ENCODE measurements at regions not wholly inside any gene's neighbourhood (a gene's known extent, or its start where the extent isn't known, plus 50 kb on each side); places are given as distances from the start of the nearest gene placed in this dataset.

- no peak for DNase-seq
- 44% methylated on average over 2 of the region's 2 CpGs for WGBS
- no peaks in the 10 kb centered on the region for H3K9me3 ChIP-seq (ENCODE audit: control insufficient read depth, low read length)
- no peak overlapping the region for H3K27ac ChIP-seq (ENCODE audit: low read length)
- no peaks in the 10 kb centered on the region for H3K4me1 ChIP-seq (ENCODE audit: control insufficient read depth, insufficient read depth, low read length)
- ATAC-seq: no peak
- intact Hi-C loops (cut with DNase I): no loop called here
- H3K27me3 ChIP-seq (ENCODE audit: control insufficient read depth, insufficient read depth): no peaks in the 10 kb centered on the region
- no peak overlapping the region for H3K4me3 ChIP-seq (ENCODE audit: low read length)
Measured at GRCh38 chr13:70353096-70353495, 244.8 kb upstream of the KLHL1 start.

- Histone ChIP-seq H3K9me3 (ENCODE audit: control insufficient read depth, low read length) (no peaks in the 10 kb centered on the region), H3K27ac (ENCODE audit: low read length) (no peak overlapping the region), H3K4me3 (ENCODE audit: low read length) (no peak overlapping the region), H3K4me1 (ENCODE audit: control insufficient read depth, insufficient read depth, low read length) (no peaks in the 10 kb centered on the region), H3K27me3 (ENCODE audit: control insufficient read depth, insufficient read depth) (no peaks in the 10 kb centered on the region)
- intact Hi-C loops (cut with DNase I): no loop called here
- ATAC-seq (no peak), DNase-seq (no peak)
- 68% methylated on average over 8 of the region's 8 CpGs for whole genome bisulfite sequencing
Measured at GRCh38 chr13:70347947-70348620, 239.8 kb upstream of the KLHL1 start.

- Histone ChIP-seq H3K27ac (ENCODE audit: low read length) (no peak overlapping the region), H3K4me3 (ENCODE audit: low read length) (no peak overlapping the region), H3K27me3 (ENCODE audit: control insufficient read depth, insufficient read depth) (no peaks in the 10 kb centered on the region), H3K4me1 (ENCODE audit: control insufficient read depth, insufficient read depth, low read length) (no peaks in the 10 kb centered on the region), H3K9me3 (ENCODE audit: control insufficient read depth, low read length) (no peaks in the 10 kb centered on the region)
- intact Hi-C loops (cut with DNase I): no loop called here
- WGBS: 57% methylated on average over 4 of the region's 4 CpGs
- ATAC-seq: no peak
- DNase-seq: no peak
Measured at GRCh38 chr13:70339738-70340137, 231.5 kb upstream of the KLHL1 start.

- no peak for ATAC-seq
- no peak overlapping the region for H3K27ac ChIP-seq (ENCODE audit: low read length)
- WGBS: 73% methylated on average over 1 of the region's 1 CpG
Measured at GRCh38 chr13:70338609-70339008, 230.4 kb upstream of the KLHL1 start.

GRCh38 chr13:70336866-70337265, 228.6 kb upstream of the KLHL1 start:
- WGBS: 76% methylated on average over 3 of the region's 3 CpGs
- intact Hi-C loops (cut with DNase I): no loop called here
- no peaks in the 10 kb centered on the region for H3K4me1 ChIP-seq (ENCODE audit: control insufficient read depth, insufficient read depth, low read length)
- H3K27me3 ChIP-seq (ENCODE audit: control insufficient read depth, insufficient read depth): no peaks in the 10 kb centered on the region
- DNase-seq (no peak), ATAC-seq (no peak)
- no peak overlapping the region for H3K4me3 ChIP-seq (ENCODE audit: low read length)
- H3K27ac ChIP-seq (ENCODE audit: low read length): no peak overlapping the region
- H3K9me3 ChIP-seq (ENCODE audit: control insufficient read depth, low read length): no peaks in the 10 kb centered on the region

More at GRCh38 chr13:70338609-70339008, 230.4 kb upstream of the KLHL1 start:
- Histone ChIP-seq H3K4me1 (ENCODE audit: control insufficient read depth, insufficient read depth, low read length) (no peaks in the 10 kb centered on the region), H3K4me3 (ENCODE audit: low read length) (no peak overlapping the region), H3K27me3 (ENCODE audit: control insufficient read depth, insufficient read depth) (no peaks in the 10 kb centered on the region), H3K9me3 (ENCODE audit: control insufficient read depth, low read length) (no peaks in the 10 kb centered on the region)
- no peak for DNase-seq
- intact Hi-C loops (cut with DNase I): no loop called here

GRCh38 chr13:70333752-70334151, 225.5 kb upstream of the KLHL1 start:
- Histone ChIP-seq H3K4me1 (ENCODE audit: control insufficient read depth, insufficient read depth, low read length) (no peaks in the 10 kb centered on the region), H3K27me3 (ENCODE audit: control insufficient read depth, insufficient read depth) (no peaks in the 10 kb centered on the region), H3K27ac (ENCODE audit: low read length) (no peak overlapping the region), H3K9me3 (ENCODE audit: control insufficient read depth, low read length) (no peaks in the 10 kb centered on the region), H3K4me3 (ENCODE audit: low read length) (no peak overlapping the region)
- WGBS: 36% methylated on average over 2 of the region's 2 CpGs
- no peak for DNase-seq
- ATAC-seq: no peak
- intact Hi-C loops (cut with DNase I): no loop called here

GRCh38 chr13:70330697-70331361, 222.6 kb upstream of the KLHL1 start:
- ATAC-seq: no peak
- 82% methylated on average over 2 of the region's 2 CpGs for WGBS
- intact Hi-C loops (cut with DNase I): no loop called here
- no peak for DNase-seq
- Histone ChIP-seq H3K27me3 (ENCODE audit: control insufficient read depth, insufficient read depth) (no peaks in the 10 kb centered on the region), H3K4me1 (ENCODE audit: control insufficient read depth, insufficient read depth, low read length) (no peaks in the 10 kb centered on the region), H3K9me3 (ENCODE audit: control insufficient read depth, low read length) (no peaks in the 10 kb centered on the region), H3K4me3 (ENCODE audit: low read length) (no peak overlapping the region), H3K27ac (ENCODE audit: low read length) (no peak overlapping the region)

GRCh38 chr13:70324519-70324918, 216.3 kb upstream of the KLHL1 start:
- H3K4me3 ChIP-seq (ENCODE audit: low read length): no peak overlapping the region
- WGBS: 70% methylated on average over 2 of the region's 2 CpGs

GRCh38 chr13:70311191-70311590, 202.9 kb upstream of the KLHL1 start:
- Histone ChIP-seq H3K27me3 (ENCODE audit: control insufficient read depth, insufficient read depth) (no peaks in the 10 kb centered on the region), H3K9me3 (ENCODE audit: control insufficient read depth, low read length) (no peaks in the 10 kb centered on the region), H3K27ac (ENCODE audit: low read length) (no peak overlapping the region), H3K4me1 (ENCODE audit: control insufficient read depth, insufficient read depth, low read length) (no peaks in the 10 kb centered on the region), H3K4me3 (ENCODE audit: low read length) (no peak overlapping the region)
- DNase-seq (no peak), ATAC-seq (no peak)
- intact Hi-C loops (cut with DNase I): loop anchor here in 1 of 4 donors (5.0 kb wide), 1 partner anchor 774 kb away; no protein-coding TSS in a partner anchor
- 64% methylated on average over 2 of the region's 2 CpGs for WGBS

More at GRCh38 chr13:70324519-70324918, 216.3 kb upstream of the KLHL1 start:
- DNase-seq (no peak), ATAC-seq (no peak)
- H3K9me3 ChIP-seq (ENCODE audit: control insufficient read depth, low read length): no peaks in the 10 kb centered on the region
- intact Hi-C loops (cut with DNase I): no loop called here
- H3K4me1 ChIP-seq (ENCODE audit: control insufficient read depth, insufficient read depth, low read length): no peaks in the 10 kb centered on the region
- no peak overlapping the region for H3K27ac ChIP-seq (ENCODE audit: low read length)
- no peaks in the 10 kb centered on the region for H3K27me3 ChIP-seq (ENCODE audit: control insufficient read depth, insufficient read depth)

GRCh38 chr13:70310396-70311119, 202.3 kb upstream of the KLHL1 start:
- no peaks in the 10 kb centered on the region for H3K4me1 ChIP-seq (ENCODE audit: control insufficient read depth, insufficient read depth, low read length)
- 32% methylated on average over 4 of the region's 4 CpGs for WGBS
- intact Hi-C loops (cut with DNase I): loop anchor here in 1 of 4 donors (5.0 kb wide), 1 partner anchor 773 kb away; no protein-coding TSS in a partner anchor

GRCh38 chr13:70297189-70297616, 189.0 kb upstream of the KLHL1 start:
- intact Hi-C loops (cut with DNase I): no loop called here
- WGBS: 86% methylated on average over 12 of the region's 12 CpGs
- no peak for ATAC-seq
- H3K27ac ChIP-seq (ENCODE audit: low read length): no peak overlapping the region
- no peak overlapping the region for H3K4me3 ChIP-seq (ENCODE audit: low read length)
- no peaks in the 10 kb centered on the region for H3K27me3 ChIP-seq (ENCODE audit: control insufficient read depth, insufficient read depth)
- H3K4me1 ChIP-seq (ENCODE audit: control insufficient read depth, insufficient read depth, low read length): no peaks in the 10 kb centered on the region
- no peaks in the 10 kb centered on the region for H3K9me3 ChIP-seq (ENCODE audit: control insufficient read depth, low read length)
- DNase-seq: peak in 1 of 3 donors; percentile 7

More at GRCh38 chr13:70310396-70311119, 202.3 kb upstream of the KLHL1 start:
- no peak for ATAC-seq
- Histone ChIP-seq H3K9me3 (ENCODE audit: control insufficient read depth, low read length) (no peaks in the 10 kb centered on the region), H3K27ac (ENCODE audit: low read length) (no peak overlapping the region), H3K4me3 (ENCODE audit: low read length) (no peak overlapping the region), H3K27me3 (ENCODE audit: control insufficient read depth, insufficient read depth) (no peaks in the 10 kb centered on the region)
- no peak for DNase-seq

All from right cardiac atrium (tissue), 5 donors.